Right lobe of liver (tissue), 6 donors: ENCODE measurements at regions not wholly inside any gene's neighbourhood (a gene's known extent, or its start where the extent isn't known, plus 50 kb on each side); places are given as distances from the start of the nearest gene placed in this dataset.

ENCODE experiments used
- ATAC-seq, 4 donors: fragments of 200-7000 bp; cut with Tn5 transposase; one replicate each; pipeline ENCODE4 v1.9.1; 2020; ENCODE audit warnings: mild to moderate bottlenecking in 4 of 4, moderate library complexity in 4 of 4
- DNase-seq, 3 donors: peaks; one replicate each; pipeline ENCODE4 v3.0.0-alpha.2; 2020
- H3K27ac ChIP-seq, 3 donors: fragments of 200-600 bp; one replicate each; pipeline ENCODE4 v1.8.0; 2022
- H3K27me3 ChIP-seq, 2 donors: fragments of 200-600 bp; one replicate each; pipeline ENCODE4 v1.8.0; 2022
- H3K36me3 ChIP-seq, 4 donors: fragments of 200-600 bp; sonication (generic) in 1 of 4; one replicate each; pipeline versions ENCODE4 v1.5.1 to v1.8.0; 2017 to 2022; ENCODE audit warnings: control low read depth in 1 of 4
- H3K4me1 ChIP-seq, 4 donors: fragments of 200-600 bp; sonication (generic) in 1 of 4; one replicate each; pipeline versions ENCODE4 v1.5.1 to v1.8.0; 2017 to 2022; ENCODE audit warnings: control low read depth in 1 of 4
- H3K4me3 ChIP-seq, 3 donors: fragments of 200-600 bp; one replicate each; pipeline ENCODE4 v1.8.0; 2022
- H3K9me3 ChIP-seq, 4 donors: fragments of 200-600 bp; sonication (generic) in 1 of 4; one replicate each; pipeline versions ENCODE4 v1.5.1 to v1.8.0; 2017 to 2022; ENCODE audit warnings: control low read depth in 1 of 4
- CTCF ChIP-seq, 4 donors: fragments of 200-600 bp in 3 of 4; fragments of 450-650 bp in 1 of 4; IDR thresholded peaks; one replicate each; pipeline versions ENCODE4 v1.5.1 to v1.8.0; 2016 to 2022; ENCODE audit warnings: antibody characterized with exemption in 4 of 4, mild to moderate bottlenecking in 2 of 4
- POLR2A ChIP-seq: fragments of 450-650 bp; IDR thresholded peaks from one replicate; pipeline ENCODE4 v1.6.1; 2017; ENCODE audit warnings: antibody characterized with exemption, mild to moderate bottlenecking
- WGBS: methylation state at CpG from one replicate; pipeline ENCODE4 v1.1.6; 2018; ENCODE audit warnings: low coverage, low lambda C conversion rate; ENCODE audit not compliant: insufficient coverage; ENCODE audit errors: missing lambda C conversion rate; 5-methylcytosine and 5-hydroxymethylcytosine counted together
- intact Hi-C, 2 donors: fragments of 100-400 bp; cut with DNase I; formaldehyde crosslinking; loops; one replicate each; pipeline versions ENCODE4 v1.11.2 to v1.14.1; 2022
- donor health status: DM: no; HTN: yes; CAD: no.
- donor health status: DM: no; HTN: no; CAD: no.
- donor health status: DM: no; HTN: no; CAD: no.
- donor health status: DM: no; HTN: yes; CAD: no.
- donor health status: DM: no; HTN: yes; CAD: no.

- DNase-seq, result no peak
- intact Hi-C loops, result no loop called here
- Histone ChIP-seq H3K36me3 (no peaks in the 10 kb centered on the region), H3K9me3 (no peaks in the 10 kb centered on the region), H3K27me3 (no peaks in the 10 kb centered on the region), H3K27ac (no peak overlapping the region), H3K4me1 (no peaks in the 10 kb centered on the region), H3K4me3 (no peak overlapping the region)
- 71% methylated on average over 2 of the region's 2 CpGs for WGBS
- ATAC-seq, result no peak
- TF ChIP-seq CTCF (IDR thresholded peaks at IDR 0.05) (no peak), POLR2A (no peak)
These were observed 100.3 kb upstream of the C10orf90 start for GRCh38 chr10:126770809-126771208.

- TF ChIP-seq CTCF (IDR thresholded peaks at IDR 0.05) (no peak), POLR2A (no peak)
- no peaks in the 10 kb centered on the region for H3K4me1 ChIP-seq
- no peak overlapping the region for H3K27ac ChIP-seq
- no peaks in the 10 kb centered on the region for H3K27me3 ChIP-seq
- intact Hi-C loops, result no loop called here
- no peak overlapping the region for H3K4me3 ChIP-seq
- no peaks in the 10 kb centered on the region for H3K9me3 ChIP-seq
- H3K36me3 ChIP-seq, result no peaks in the 10 kb centered on the region
- no peak for ATAC-seq
- WGBS, result 54% methylated on average over 1 of the region's 1 CpG
- DNase-seq, result no peak
These were observed 105.7 kb upstream of the C10orf90 start for GRCh38 chr10:126776168-126776567.

GRCh38 chr10:126777714-126778113 lies 107.2 kb upstream of the C10orf90 start:
- no peaks in the 10 kb centered on the region for H3K4me1 ChIP-seq
- no peak for DNase-seq
- no peak overlapping the region for H3K4me3 ChIP-seq
- H3K9me3 ChIP-seq, result no peaks in the 10 kb centered on the region
- TF ChIP-seq CTCF (IDR thresholded peaks at IDR 0.05) (no peak), POLR2A (no peak)
- no peak for ATAC-seq
- 64% methylated on average over 10 of the region's 10 CpGs for WGBS
- intact Hi-C loops, result no loop called here
- no peak overlapping the region for H3K27ac ChIP-seq
- H3K36me3 ChIP-seq, result no peaks in the 10 kb centered on the region
- no peaks in the 10 kb centered on the region for H3K27me3 ChIP-seq

- Histone ChIP-seq H3K27ac (no peak overlapping the region), H3K36me3 (no peaks in the 10 kb centered on the region), H3K4me1 (no peaks in the 10 kb centered on the region), H3K4me3 (no peak overlapping the region), H3K27me3 (no peaks in the 10 kb centered on the region), H3K9me3 (no peaks in the 10 kb centered on the region)
- TF ChIP-seq POLR2A, result no peak
- no peak for TF ChIP-seq CTCF (IDR thresholded peaks at IDR 0.05)
- WGBS, result 27% methylated on average over 3 of the region's 3 CpGs
- no peak for DNase-seq
- intact Hi-C loops, result no loop called here
- no peak for ATAC-seq
These were observed 111.1 kb upstream of the C10orf90 start for GRCh38 chr10:126781450-126782216.
